MCF 10A (cell line): ENCODE measurements at regions not wholly inside any gene's neighbourhood (a gene's known extent, or its start where the extent isn't known, plus 50 kb on each side); places are given as distances from the start of the nearest gene placed in this dataset.

ENCODE experiments used
- BruUV-seq: library from RNA; stranded (reverse); fragments of 400-500 nt; replicated peaks from 2 replicates; lab custom pipeline; 2021; lab: Mats Ljungman, UMichigan
- CTCF ChIA-PET: fragments of 300-600 bp; sonication (Branson Sonifier 250); formaldehyde crosslinking; extraction: SDS; loops from one replicate; lab custom pipeline; 2021; ENCODE audit warnings: antibody characterized with exemption, inconsistent platforms; lab: Yijun Ruan, JAX
- POLR2A ChIA-PET: fragments of 300-600, 350-650 bp; sonication (Branson Sonifier 250); formaldehyde crosslinking; extraction: SDS; loops from one replicate; lab custom pipeline; 2020; ENCODE audit warnings: antibody characterized with exemption, inconsistent platforms; lab: Yijun Ruan, JAX
- DNase-seq: peaks from one replicate; pipeline ENCODE4 v3.0.0-alpha.2; 2018; ENCODE audit not compliant: unreplicated experiment
- H3K27ac Mint-ChIP-seq: one replicate; pipeline ENCODE4 v1.8.0; 2022; ENCODE audit warnings: mild to moderate bottlenecking, low read depth, mixed read lengths; ENCODE audit not compliant: unreplicated experiment
- H3K27me3 Mint-ChIP-seq: one replicate; pipeline ENCODE4 v1.8.0; 2022; ENCODE audit warnings: mixed read lengths; ENCODE audit not compliant: insufficient read depth, unreplicated experiment
- H3K36me3 Mint-ChIP-seq: one replicate; pipeline ENCODE4 v1.8.0; 2022; ENCODE audit warnings: mild to moderate bottlenecking, moderate library complexity, mixed read lengths; ENCODE audit not compliant: insufficient read depth, unreplicated experiment
- H3K4me1 Mint-ChIP-seq: one replicate; pipeline ENCODE4 v1.8.0; 2022; ENCODE audit warnings: mixed read lengths; ENCODE audit not compliant: insufficient read depth, unreplicated experiment
- H3K4me3 Mint-ChIP-seq: one replicate; pipeline ENCODE4 v1.8.0; 2022; ENCODE audit warnings: mild to moderate bottlenecking, moderate library complexity, mixed read lengths; ENCODE audit not compliant: unreplicated experiment
- H3K9me3 Mint-ChIP-seq: one replicate; pipeline ENCODE4 v1.8.0; 2022; ENCODE audit warnings: mixed read lengths; ENCODE audit not compliant: unreplicated experiment
- CTCF ChIP-seq: fragments of 200-600 bp; IDR thresholded peaks from one replicate; pipeline ENCODE4 v1.8.0; 2022; ENCODE audit warnings: antibody characterized with exemption, mild to moderate bottlenecking; ENCODE audit not compliant: unreplicated experiment
- intact Hi-C: fragments of 100-400 bp; cut with micrococcal nuclease; formaldehyde crosslinking; loops from 2 replicates; pipeline ENCODE4 v1.14.1; 2022

DNA sequence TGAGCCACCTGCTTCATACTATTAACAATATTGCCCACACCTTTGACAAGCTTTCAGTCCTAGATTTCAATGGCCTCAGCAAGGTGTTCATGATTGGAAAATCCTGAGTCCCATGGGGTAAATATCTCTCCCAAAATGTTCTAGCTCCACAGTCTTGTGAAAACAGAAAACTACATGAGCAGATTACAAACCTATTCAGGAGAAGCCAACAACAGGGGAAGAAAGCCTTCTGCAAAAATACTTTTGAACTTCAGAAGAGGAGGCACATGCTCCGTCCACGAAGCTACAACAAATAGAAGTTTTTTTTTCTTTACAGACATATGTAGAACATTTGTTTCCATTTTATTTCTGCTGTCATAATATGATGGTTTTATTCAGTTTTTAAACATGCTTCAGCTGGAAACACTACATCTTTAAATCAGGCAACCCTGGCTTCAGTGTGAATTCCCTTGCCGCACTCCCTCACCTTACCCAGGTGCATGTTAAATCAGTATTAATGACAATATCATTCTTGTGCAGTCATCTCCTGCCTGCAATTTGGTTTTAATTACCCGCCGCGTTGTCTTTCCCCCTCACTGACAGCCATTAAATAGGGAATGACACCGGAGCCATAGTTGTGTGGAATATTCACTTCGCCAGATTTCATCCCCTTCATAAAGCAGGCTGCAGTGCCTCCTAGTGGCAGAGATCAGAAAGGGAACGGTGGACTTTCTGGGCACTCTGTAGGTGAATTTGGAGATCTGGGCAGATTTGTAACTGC, 725.5 kb upstream of the ARRDC4 start:
- intact Hi-C loops, result loop anchor here (1.0 to 10.0 kb wide), 4 partner anchors 650 to 1976 kb away; no protein-coding TSS in a partner anchor
- peak; percentile 79 for TF ChIP-seq CTCF
- no peaks in the 10 kb centered on the region for H3K36me3 Mint-ChIP-seq
- H3K27me3 Mint-ChIP-seq, result peaks cover 70% of the 10 kb centered on the region
- ChIA-PET CTCF (interaction anchor here (0.5 to 3.3 kb wide), 26 partner anchors 9 to 1976 kb away, joined by 3 to 19 read pairs (median 4); no protein-coding TSS in a partner anchor), POLR2A (interaction anchor here (0.6 to 0.7 kb wide), 2 partner anchors 966 to 1854 kb away, joined by 3 to 4 read pairs; no protein-coding TSS in a partner anchor)
- H3K9me3 Mint-ChIP-seq, result no peaks in the 10 kb centered on the region
- no TSS peak for BruUV-seq
- DNase-seq, result peak; percentile 61
- H3K4me1 Mint-ChIP-seq, result peaks cover 17% of the 10 kb centered on the region
- no peak overlapping the region for H3K27ac Mint-ChIP-seq
- no peak overlapping the region for H3K4me3 Mint-ChIP-seq

DNA sequence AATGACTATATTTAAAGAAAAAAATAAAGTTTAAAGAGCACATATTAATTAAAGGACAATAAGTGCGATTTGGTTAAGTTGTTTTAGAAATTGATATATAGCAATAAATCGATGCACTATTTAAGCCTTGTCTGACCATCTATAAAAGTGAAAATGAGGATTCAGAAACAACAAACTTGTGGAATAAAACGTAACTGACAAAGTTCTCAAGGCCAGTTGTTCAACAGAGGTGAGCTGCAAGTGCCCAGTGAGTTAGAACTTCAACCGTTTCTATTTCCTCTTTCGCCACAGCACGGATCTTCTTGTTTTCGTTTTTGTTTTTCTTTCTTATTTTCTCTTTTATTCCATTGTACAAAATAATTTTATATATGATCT, 724.9 kb upstream of the ARRDC4 start:
- H3K27me3 Mint-ChIP-seq, result peaks cover 70% of the 10 kb centered on the region
- no peaks in the 10 kb centered on the region for H3K9me3 Mint-ChIP-seq
- no TSS peak for BruUV-seq
- peaks cover 17% of the 10 kb centered on the region for H3K4me1 Mint-ChIP-seq
- ChIA-PET POLR2A (no interaction called here), CTCF (interaction anchor here (0.6 to 3.0 kb wide), 10 partner anchors 9 to 1976 kb away, joined by 3 to 19 read pairs (median 4); no protein-coding TSS in a partner anchor)
- intact Hi-C loops, result loop anchor here (1.0 to 10.0 kb wide), 4 partner anchors 651 to 1976 kb away; no protein-coding TSS in a partner anchor
- TF ChIP-seq CTCF, result no peak
- no peak overlapping the region for H3K27ac Mint-ChIP-seq
- no peak for DNase-seq
- H3K4me3 Mint-ChIP-seq, result no peak overlapping the region
- H3K36me3 Mint-ChIP-seq, result no peaks in the 10 kb centered on the region

DNA sequence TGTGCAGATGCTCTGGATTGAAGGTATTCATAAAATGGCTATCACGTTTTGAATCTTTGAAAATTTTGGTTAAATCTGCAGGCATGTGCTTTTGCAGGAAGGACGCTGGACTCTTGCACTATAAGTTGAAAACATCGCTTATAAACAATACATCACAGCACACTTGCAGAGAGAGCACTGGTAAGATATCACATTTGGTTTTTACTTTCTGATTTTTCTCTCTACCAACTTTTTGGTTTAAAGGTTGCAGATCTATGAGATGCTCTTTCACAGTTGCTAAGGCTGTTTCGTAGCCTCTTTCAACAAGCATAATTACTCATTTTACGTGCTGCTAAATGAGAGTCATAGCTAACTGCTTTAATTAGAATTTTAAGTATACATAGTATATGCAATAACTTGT, 724.4 kb upstream of the ARRDC4 start:
- intact Hi-C loops, result loop anchor here (10.0 kb wide), 1 partner anchor 651 kb away; no protein-coding TSS in a partner anchor
- H3K9me3 Mint-ChIP-seq, result no peaks in the 10 kb centered on the region
- H3K36me3 Mint-ChIP-seq, result no peaks in the 10 kb centered on the region
- TF ChIP-seq CTCF, result no peak
- CTCF ChIA-PET, result interaction anchor here (0.6 to 3.0 kb wide), 5 partner anchors 9 to 1977 kb away, joined by 3 to 19 read pairs (median 3); no protein-coding TSS in a partner anchor
- H3K4me3 Mint-ChIP-seq, result no peak overlapping the region
- H3K27ac Mint-ChIP-seq, result no peak overlapping the region
- H3K4me1 Mint-ChIP-seq, result peaks cover 17% of the 10 kb centered on the region
- POLR2A ChIA-PET, result no interaction called here
- no peak for DNase-seq
- BruUV-seq, result no TSS peak
- H3K27me3 Mint-ChIP-seq, result peaks cover 71% of the 10 kb centered on the region

- BruUV-seq, result no TSS peak
- no peak overlapping the region for H3K27ac Mint-ChIP-seq
- no peak overlapping the region for H3K4me3 Mint-ChIP-seq
- H3K27me3 Mint-ChIP-seq, result peaks cover 71% of the 10 kb centered on the region
- peaks cover 8% of the 10 kb centered on the region for H3K4me1 Mint-ChIP-seq
- TF ChIP-seq CTCF, result no peak
- no peak for DNase-seq
- CTCF ChIA-PET, result interaction anchor here (0.6 to 1.1 kb wide), 3 partner anchors 9 to 343 kb away, joined by 3 to 4 read pairs (median 3); no protein-coding TSS in a partner anchor
- H3K9me3 Mint-ChIP-seq, result no peaks in the 10 kb centered on the region
- intact Hi-C loops, result loop anchor here (10.0 kb wide), 1 partner anchor 652 kb away; no protein-coding TSS in a partner anchor
- POLR2A ChIA-PET, result interaction anchor here (0.6 kb wide), 1 partner anchor 1142 kb away, joined by 3 read pairs; no protein-coding TSS in a partner anchor
- H3K36me3 Mint-ChIP-seq, result no peaks in the 10 kb centered on the region
Observed at GRCh38 chr15:97237160-97237559, 723.3 kb upstream of the ARRDC4 start.
